Left ventricle myocardium superior (tissue), 1 donor: ENCODE measurements at regions not wholly inside any gene's neighbourhood (a gene's known extent, or its start where the extent isn't known, plus 50 kb on each side); places are given as distances from the start of the nearest gene placed in this dataset.

ENCODE experiments used
- ATAC-seq: fragments of 200-7000 bp; cut with Tn5 transposase; one replicate; pipeline ENCODE4 v1.9.1; 2020; ENCODE audit warnings: mild to moderate bottlenecking, moderate library complexity
- DNase-seq: peaks from one replicate; pipeline ENCODE4 v3.0.0-alpha.2; 2020
- intact Hi-C: fragments of 100-400 bp; cut with micrococcal nuclease; formaldehyde crosslinking; loops from one replicate; pipeline ENCODE4 v1.11.0; 2022
- donor health status: DM: no; HTN: yes; CAD: no; lungs with severe emphysema.

DNA sequence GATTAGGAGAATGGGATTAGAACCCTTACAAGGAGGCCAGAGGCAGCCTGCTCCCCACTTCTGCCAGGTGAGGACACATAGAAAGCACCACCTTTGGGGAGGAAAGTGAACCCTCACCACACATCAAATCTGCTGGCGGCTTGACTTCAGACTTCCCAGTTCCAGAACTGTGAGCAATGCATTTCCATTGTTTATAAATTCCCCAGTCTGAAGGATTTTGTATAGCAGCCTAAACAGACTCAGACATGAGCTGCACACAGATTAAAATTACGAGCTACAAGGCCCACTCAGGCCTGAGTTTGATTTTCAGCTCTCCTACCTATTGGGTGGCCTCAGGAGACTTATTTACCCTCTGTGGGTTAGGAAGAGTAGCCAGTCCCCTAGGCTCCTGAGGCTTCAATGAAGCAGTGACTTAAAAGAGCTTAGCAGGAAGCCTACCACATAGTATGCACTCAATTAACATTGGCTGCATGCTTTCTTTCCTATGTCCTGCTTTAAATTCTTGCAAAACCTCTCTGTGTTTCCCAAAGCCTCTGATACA, 350.7 kb upstream of the ZMIZ1 start:
- ATAC-seq (no peak), DNase-seq (no peak)

GRCh38 chr10:78719276-78719675, 349.5 kb upstream of the ZMIZ1 start:
- intact Hi-C loops, result no loop called here

More for the DNA sequence above, 350.7 kb upstream of the ZMIZ1 start:
- intact Hi-C loops, result no loop called here

DNA sequence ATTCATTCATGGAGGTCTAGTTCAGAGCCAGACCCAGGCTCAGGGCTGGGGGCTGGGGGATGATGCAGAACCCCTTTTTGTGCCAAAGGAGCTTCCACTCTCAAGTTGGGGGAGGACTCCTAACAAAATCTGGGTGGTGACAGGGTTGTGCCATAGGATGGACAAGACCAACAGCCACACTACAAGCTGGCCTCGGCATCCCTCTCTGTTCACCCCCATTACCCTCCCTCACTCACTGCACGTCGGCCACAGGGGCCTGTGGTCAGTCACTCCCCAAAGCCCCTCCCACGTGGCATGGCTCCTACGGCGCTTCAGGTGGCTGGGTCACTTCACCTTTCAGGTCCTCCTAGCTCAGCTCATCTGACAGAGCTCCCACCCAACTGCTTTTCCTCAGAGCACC, 348.7 kb upstream of the ZMIZ1 start:
- DNase-seq (no peak), ATAC-seq (no peak)
- intact Hi-C loops, result no loop called here

More at GRCh38 chr10:78719276-78719675, 349.5 kb upstream of the ZMIZ1 start:
- DNase-seq, result no peak
- ATAC-seq, result no peak

- ATAC-seq, result no peak
- intact Hi-C loops, result no loop called here
- no peak for DNase-seq
These were observed 347.5 kb upstream of the ZMIZ1 start for GRCh38 chr10:78721231-78721630.

- intact Hi-C loops, result no loop called here
- DNase-seq (no peak), ATAC-seq (no peak)
These were observed 343.9 kb upstream of the ZMIZ1 start for GRCh38 chr10:78724846-78725245.

GRCh38 chr10:78726171-78726570, 342.6 kb upstream of the ZMIZ1 start:
- intact Hi-C loops, result no loop called here
- ATAC-seq (no peak), DNase-seq (no peak)

GRCh38 chr10:78727251-78727650, 341.5 kb upstream of the ZMIZ1 start:
- peak; percentile 22 for ATAC-seq

DNA sequence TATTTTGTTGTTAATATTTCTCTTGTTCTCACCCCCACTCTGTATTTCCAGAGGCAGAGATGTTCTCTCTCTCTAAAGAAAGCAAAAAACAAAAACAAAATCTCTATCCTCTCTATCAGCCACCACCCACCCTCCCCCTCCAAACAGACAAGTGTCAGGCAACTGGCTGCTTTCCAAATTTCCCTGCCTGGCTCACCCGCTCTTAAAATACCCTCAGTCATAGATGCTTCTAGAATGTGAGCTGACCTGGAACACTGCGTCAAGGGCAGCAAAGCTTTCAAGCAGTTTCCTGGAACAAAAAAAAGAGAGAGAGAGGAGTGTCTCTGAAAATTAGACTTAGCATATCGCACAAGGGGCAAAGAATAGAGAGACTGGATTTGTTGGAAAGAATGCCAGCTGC, 341.0 kb upstream of the ZMIZ1 start:
- DNase-seq (peak; percentile 49), ATAC-seq (peak; percentile 89)

More at GRCh38 chr10:78727251-78727650, 341.5 kb upstream of the ZMIZ1 start:
- intact Hi-C loops, result no loop called here
- DNase-seq, result no peak

GRCh38 chr10:78728176-78728575, 340.6 kb upstream of the ZMIZ1 start:
- ATAC-seq (peak; percentile 53), DNase-seq (no peak)
- intact Hi-C loops, result no loop called here

More for the DNA sequence above, 341.0 kb upstream of the ZMIZ1 start:
- intact Hi-C loops, result no loop called here

DNA sequence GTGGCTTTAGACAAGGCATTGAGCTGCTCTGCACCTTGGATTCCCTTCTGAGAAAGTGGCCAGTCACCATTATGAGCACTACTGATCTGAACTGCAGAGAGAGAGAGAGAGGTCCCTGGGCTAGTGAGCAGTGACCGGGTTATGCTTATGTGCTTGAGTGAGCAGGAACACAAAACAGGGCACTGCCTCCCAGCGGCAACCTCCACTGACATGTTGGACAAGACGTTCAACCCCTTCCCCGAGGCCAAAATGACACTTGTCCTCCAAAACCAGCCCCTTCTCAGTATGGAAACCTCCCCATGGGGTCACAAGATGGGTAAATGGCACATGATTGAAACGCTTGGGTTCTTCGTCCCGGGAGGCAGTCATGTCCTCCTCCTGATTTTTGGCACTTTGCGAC, 339.4 kb upstream of the ZMIZ1 start:
- ATAC-seq (no peak), DNase-seq (no peak)
- intact Hi-C loops, result no loop called here

DNA sequence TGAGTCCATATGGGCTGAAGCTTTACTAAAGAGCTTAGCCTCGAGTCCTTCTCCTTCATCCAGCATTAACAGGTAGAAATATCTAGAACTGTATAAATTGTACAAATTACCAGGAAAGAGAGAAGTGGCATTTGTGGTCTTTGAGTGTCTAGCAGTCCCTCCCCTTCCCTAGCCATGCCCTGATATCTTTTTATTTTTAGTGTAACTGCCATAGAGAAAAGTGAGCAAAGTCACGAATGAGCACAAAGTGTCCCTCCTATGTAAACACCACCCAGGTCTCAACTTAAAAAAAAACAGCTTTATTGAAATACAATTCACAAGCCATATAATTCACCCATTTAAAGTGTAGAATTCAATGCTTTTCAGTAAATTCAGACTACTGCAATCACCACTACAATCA, 339.0 kb upstream of the ZMIZ1 start:
- DNase-seq (no peak), ATAC-seq (no peak)
- intact Hi-C loops, result no loop called here

DNA sequence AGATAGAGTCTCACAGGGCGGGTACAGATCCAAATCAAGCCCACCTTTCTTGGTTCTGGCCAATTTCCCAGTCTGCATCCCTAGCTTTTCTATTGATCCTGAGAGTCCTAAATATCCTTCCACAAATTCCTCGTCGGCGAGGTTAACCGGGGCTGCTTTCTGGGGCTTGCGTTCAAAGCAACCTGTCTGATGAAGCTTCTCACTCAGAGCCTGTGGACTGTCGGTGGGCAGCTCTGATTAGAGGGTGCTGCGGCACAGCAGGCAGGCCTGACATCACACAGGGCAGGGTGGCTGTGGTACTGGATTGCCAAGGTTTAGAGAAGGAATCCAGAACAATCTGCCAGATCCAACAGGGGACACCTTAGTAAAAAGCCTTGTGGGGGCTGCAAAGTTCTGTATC, 338.0 kb upstream of the ZMIZ1 start:
- ATAC-seq, result no peak
- intact Hi-C loops, result no loop called here
- no peak for DNase-seq

GRCh38 chr10:78731675-78732074, 337.1 kb upstream of the ZMIZ1 start:
- DNase-seq (no peak), ATAC-seq (no peak)
- intact Hi-C loops, result no loop called here

DNA sequence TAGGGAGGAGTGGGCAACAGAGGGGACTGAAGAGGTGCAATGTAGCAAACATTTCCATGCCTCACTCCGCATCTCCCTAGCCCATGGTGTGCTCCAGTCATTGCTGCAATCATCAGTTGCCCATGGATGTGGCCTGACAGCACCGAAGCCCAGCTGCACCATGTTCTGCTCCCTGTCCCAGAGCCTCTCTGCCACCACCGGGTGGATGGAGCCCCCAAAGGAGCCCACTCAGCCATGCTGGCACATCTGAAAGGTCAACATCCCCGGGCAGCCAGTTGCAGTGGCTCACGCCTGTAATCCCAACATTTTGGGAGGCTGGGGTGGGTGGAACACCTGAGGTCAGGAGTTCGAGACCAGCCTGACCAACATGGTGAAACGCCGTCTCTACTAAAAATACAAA, 336.4 kb upstream of the ZMIZ1 start:
- no peak for DNase-seq
- intact Hi-C loops, result no loop called here
- no peak for ATAC-seq

GRCh38 chr10:78736926-78737630, 331.7 kb upstream of the ZMIZ1 start:
- intact Hi-C loops, result no loop called here
- DNase-seq, result no peak
- ATAC-seq, result no peak

DNA sequence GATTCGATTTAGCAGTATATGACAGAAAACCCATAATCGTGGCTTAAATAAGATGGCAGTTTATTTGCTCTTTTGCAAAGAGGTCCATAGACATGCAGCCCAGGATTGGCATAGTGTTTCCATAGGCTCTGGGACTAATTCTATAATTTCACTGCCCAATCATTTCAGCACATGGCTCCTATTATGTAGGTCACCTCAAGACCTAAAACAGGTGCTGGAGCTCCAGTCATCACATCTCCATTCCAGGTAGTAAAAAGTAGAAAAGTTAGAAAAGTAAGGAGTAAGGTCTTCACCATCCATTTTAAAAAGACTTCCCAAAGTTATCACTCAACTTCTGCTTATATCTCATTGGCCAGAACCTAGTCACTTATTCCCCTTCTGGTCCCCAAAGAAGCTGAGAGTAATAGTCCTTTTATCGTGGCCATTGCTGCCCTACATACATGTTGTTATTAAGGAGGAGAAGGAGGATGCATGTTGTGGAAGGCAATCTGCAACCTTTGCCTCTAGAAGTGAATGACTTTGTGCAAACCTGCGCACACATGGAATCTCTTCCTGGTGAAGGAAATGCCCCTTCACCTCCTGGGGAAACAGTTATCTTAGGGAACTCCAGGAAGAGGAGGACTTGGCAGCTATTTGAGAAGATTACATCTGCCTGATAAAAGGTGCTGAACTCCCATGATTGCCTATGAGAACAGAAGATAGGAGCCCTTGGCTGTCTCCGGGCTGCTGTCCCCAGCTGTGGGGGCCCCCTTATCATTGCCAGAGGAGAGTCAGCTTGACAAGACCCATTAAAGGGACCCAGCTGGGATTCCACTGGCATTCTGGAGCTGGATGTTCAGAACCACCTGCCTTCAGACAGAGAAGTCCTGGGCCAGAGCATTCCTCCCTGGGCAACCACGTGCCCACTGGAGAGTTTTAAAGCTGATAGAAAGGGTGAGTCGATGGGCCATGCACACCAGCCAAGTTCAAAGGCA, 330.6 kb upstream of the ZMIZ1 start:
- DNase-seq (no peak), ATAC-seq (no peak)
- intact Hi-C loops, result no loop called here

DNA sequence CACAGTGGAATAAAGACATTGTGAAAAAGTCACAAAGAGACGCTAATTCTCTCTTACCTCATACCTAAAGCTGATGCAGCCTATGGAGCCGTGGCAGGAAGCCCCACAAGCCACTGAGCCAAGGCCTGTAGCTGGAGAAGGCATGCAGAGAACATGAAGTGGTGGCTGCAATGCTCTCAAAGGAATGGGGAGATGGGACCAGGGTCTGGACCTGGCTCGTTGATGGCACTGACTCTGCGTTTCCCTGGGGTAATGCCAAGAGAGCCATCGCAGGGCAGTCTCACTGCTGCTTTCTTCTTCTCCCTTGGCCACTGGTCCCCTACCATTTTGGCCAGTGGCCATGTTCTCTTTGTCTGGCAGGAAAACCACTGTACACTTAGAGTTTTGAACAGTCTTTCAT, 329.9 kb upstream of the ZMIZ1 start:
- no peak for DNase-seq
- intact Hi-C loops, result no loop called here
- ATAC-seq, result no peak

DNA sequence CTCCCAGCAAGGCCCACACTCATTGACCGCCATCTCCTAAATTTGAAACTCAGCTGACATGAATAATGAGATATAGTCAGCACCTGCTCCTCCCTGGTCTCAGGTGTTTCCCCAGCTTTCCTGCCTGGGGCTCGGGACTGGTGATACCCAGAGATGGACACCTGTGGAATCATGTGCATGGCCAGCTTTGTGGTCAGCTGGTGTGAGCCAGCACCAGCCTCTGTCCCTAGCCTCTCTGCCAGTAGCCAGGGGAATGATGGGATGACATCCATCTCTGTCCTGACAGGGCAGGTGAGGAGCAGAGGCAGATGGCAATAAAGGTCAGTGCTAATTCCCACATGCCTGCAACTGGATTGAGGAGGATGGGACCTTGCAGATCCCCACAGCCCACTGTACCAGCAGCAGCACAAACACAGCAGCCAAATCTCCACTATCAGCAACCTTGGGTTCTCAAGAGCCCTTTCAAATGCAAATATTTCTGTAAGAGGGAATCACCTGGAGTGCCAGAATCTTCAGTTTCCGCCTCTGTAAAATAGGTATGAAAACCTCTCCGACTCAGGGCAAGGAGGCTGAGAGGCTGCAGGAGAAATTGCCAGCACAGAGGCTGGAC, 329.2 kb upstream of the ZMIZ1 start:
- intact Hi-C loops, result no loop called here
- DNase-seq, result no peak
- no peak for ATAC-seq

- DNase-seq (no peak), ATAC-seq (peak; percentile 13)
- intact Hi-C loops, result no loop called here
These were observed 327.5 kb upstream of the ZMIZ1 start for GRCh38 chr10:78740976-78741915.
